VCaP (cell line): ENCODE measurements at regions not wholly inside any gene's neighbourhood (a gene's known extent, or its start where the extent isn't known, plus 50 kb on each side); places are given as distances from the start of the nearest gene placed in this dataset.

Source experiments
- H3K27ac ChIP-seq: fragments of 450-650 bp; 2 replicates; pipeline ENCODE4 v1.5.1; 2017
- CTCF ChIP-seq: fragments of 450-650 bp; conservative IDR thresholded peaks from 2 replicates; pipeline ENCODE4 v1.5.1; 2017; ENCODE audit warnings: mild to moderate bottlenecking, moderate library complexity

- TF ChIP-seq CTCF, result no peak
- no peak overlapping the region; the same call in 1 of the 2 replicates for H3K27ac ChIP-seq
Observed at GRCh38 chr4:53832549-53832948, 231.9 kb downstream of the CHIC2 start.

- TF ChIP-seq CTCF, result no peak
- H3K27ac ChIP-seq, result no peak overlapping the region
Observed at GRCh38 chr4:53830511-53830910, 233.9 kb downstream of the CHIC2 start.

- no peak for TF ChIP-seq CTCF
- no peak overlapping the region for H3K27ac ChIP-seq
Observed at GRCh38 chr4:53821179-53821851, 230.0 kb upstream of the LNX1 start.

- no peak overlapping the region for H3K27ac ChIP-seq
- TF ChIP-seq CTCF, result no peak
Observed at GRCh38 chr4:53818104-53818503, 226.8 kb upstream of the LNX1 start.

GRCh38 chr4:53816561-53816960 lies 225.3 kb upstream of the LNX1 start:
- TF ChIP-seq CTCF, result no peak
- H3K27ac ChIP-seq, result no peak overlapping the region

GRCh38 chr4:53815281-53815680 lies 224.0 kb upstream of the LNX1 start:
- H3K27ac ChIP-seq, result no peak overlapping the region
- TF ChIP-seq CTCF, result no peak

DNA sequence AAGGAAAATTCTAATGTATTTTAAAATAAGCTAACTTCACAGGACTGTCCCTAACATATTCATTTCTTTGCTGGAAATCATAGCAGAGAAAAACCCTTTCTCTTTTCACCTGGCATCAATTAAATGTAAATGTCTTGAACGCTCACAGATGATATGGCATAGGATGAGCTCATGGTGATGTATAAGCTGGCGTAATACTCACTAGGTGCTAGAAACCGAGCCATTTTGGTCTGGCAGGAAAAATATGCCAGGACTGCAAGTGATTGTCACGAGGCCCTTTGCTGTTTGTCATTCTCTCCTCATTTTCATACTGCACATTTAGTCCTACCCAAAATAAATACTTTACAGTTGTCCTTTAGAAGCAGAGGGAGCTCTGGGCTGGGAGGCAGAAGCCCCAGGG lies 222.7 kb upstream of the LNX1 start:
- no peak for TF ChIP-seq CTCF
- H3K27ac ChIP-seq, result no peak overlapping the region
